Stomach (tissue), 4 donors: ENCODE measurements at regions not wholly inside any gene's neighbourhood (a gene's known extent, or its start where the extent isn't known, plus 50 kb on each side); places are given as distances from the start of the nearest gene placed in this dataset.
"Not testable (repeated sequence)": the region's sequence is repeated elsewhere in the genome, so short reads cannot be mapped to it uniquely, and the experiment has no call there.

ENCODE experiments used
- POLR2A ChIP-seq, 4 donors: fragments of 450-650 bp; IDR thresholded peaks; one replicate each; pipeline ENCODE4 v1.6.1; 2016; ENCODE audit warnings: antibody characterized with exemption in 4 of 4, control low read depth in 2 of 4, mild to moderate bottlenecking in 1 of 4, moderate library complexity in 1 of 4
- POLR2AphosphoS5 ChIP-seq, 3 donors: sonication (generic); formaldehyde crosslinking; IDR thresholded peaks; one replicate each; pipeline ENCODE4 v1.6.1; 2016; ENCODE audit warnings: antibody characterized with exemption in 3 of 3
- TF ChIP-seq, protein P1 (sequence below), 7 experiments: fragments of 450-650 bp in 4 of 7; fragments of 200-600 bp in 3 of 7; sonication (generic) in 3 of 7; IDR thresholded peaks; one replicate each; pipeline ENCODE4 v1.5.1; 2016 to 2019; ENCODE audit warnings: antibody characterized with exemption in 7 of 7, control low read depth in 2 of 7, mild to moderate bottlenecking in 1 of 7

GRCh38 chr22:25311924-25312323 is 92.5 kb downstream of the CRYBB2 start:
- TF ChIP-seq POLR2A, POLR2AphosphoS5 (IDR thresholded peaks at IDR 0.05): not testable (repeated sequence)
- TF ChIP-seq, protein P1, sequence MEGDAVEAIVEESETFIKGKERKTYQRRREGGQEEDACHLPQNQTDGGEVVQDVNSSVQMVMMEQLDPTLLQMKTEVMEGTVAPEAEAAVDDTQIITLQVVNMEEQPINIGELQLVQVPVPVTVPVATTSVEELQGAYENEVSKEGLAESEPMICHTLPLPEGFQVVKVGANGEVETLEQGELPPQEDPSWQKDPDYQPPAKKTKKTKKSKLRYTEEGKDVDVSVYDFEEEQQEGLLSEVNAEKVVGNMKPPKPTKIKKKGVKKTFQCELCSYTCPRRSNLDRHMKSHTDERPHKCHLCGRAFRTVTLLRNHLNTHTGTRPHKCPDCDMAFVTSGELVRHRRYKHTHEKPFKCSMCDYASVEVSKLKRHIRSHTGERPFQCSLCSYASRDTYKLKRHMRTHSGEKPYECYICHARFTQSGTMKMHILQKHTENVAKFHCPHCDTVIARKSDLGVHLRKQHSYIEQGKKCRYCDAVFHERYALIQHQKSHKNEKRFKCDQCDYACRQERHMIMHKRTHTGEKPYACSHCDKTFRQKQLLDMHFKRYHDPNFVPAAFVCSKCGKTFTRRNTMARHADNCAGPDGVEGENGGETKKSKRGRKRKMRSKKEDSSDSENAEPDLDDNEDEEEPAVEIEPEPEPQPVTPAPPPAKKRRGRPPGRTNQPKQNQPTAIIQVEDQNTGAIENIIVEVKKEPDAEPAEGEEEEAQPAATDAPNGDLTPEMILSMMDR (IDR thresholded peaks at IDR 0.05) = not testable (repeated sequence)
